Liver (tissue), 3 donors: ENCODE measurements at regions not wholly inside any gene's neighbourhood (a gene's known extent, or its start where the extent isn't known, plus 50 kb on each side); places are given as distances from the start of the nearest gene placed in this dataset.

ENCODE experiments used
- ATF3 ChIP-seq: IDR thresholded peaks from 2 replicates; pipeline ENCODE4 v1.6.1; 2016; ENCODE audit warnings: antibody characterized with exemption
- EGR1 ChIP-seq, 2 donors: IDR thresholded peaks; 2 replicates each; pipeline ENCODE4 v1.6.1; 2016 to 2018; ENCODE audit warnings: antibody characterized with exemption in 2 of 2, low read depth in 2 of 2
- FOXA1 ChIP-seq: IDR thresholded peaks from 2 replicates; pipeline ENCODE4 v1.6.1; 2016; ENCODE audit warnings: antibody characterized with exemption
- NR2F2 ChIP-seq: IDR thresholded peaks from 2 replicates; pipeline ENCODE4 v1.6.1; 2016; ENCODE audit warnings: antibody characterized with exemption
- RXRA ChIP-seq, 2 donors: IDR thresholded peaks; 2 replicates each; pipeline ENCODE4 v1.6.1; 2017 to 2018; ENCODE audit warnings: antibody characterized with exemption in 2 of 2, mild to moderate bottlenecking in 1 of 2
- SP1 ChIP-seq: IDR thresholded peaks from 2 replicates; pipeline ENCODE4 v1.6.1; 2018; ENCODE audit warnings: antibody characterized with exemption, mild to moderate bottlenecking
- TF ChIP-seq, protein P1 (sequence below): fragments of 150-350 bp; IDR thresholded peaks from 2 replicates; pipeline ENCODE4 v1.5.1; 2017; ENCODE audit warnings: improper control_type of control experiment, low read depth, low read length; ENCODE audit not compliant: missing input control
- TF ChIP-seq, protein P2 (sequence below): IDR thresholded peaks from 2 replicates; pipeline ENCODE4 v1.6.1; 2016; ENCODE audit warnings: antibody characterized with exemption
- donor health status: healthy.
- donor health status: healthy.

DNA sequence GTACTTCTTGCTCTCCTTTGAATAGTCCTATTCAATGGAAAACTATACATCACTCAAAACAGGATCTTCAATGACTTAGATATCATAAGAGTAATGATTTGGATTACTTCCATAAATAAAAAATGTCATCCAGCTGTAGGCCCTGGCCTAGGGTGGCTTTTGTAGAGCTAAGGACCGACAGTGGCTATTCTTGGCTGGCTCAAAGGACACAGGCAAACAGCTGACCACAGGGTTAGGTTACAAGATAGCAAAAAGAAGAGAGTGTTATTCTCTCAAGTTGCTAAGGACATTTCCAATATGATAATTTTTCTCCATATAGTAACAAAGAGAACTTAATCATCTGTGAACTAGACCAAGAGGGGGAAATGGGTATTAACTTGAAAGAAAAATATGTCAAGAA, 495.1 kb downstream of the PLPP3 start:
- TF ChIP-seq, protein P1, sequence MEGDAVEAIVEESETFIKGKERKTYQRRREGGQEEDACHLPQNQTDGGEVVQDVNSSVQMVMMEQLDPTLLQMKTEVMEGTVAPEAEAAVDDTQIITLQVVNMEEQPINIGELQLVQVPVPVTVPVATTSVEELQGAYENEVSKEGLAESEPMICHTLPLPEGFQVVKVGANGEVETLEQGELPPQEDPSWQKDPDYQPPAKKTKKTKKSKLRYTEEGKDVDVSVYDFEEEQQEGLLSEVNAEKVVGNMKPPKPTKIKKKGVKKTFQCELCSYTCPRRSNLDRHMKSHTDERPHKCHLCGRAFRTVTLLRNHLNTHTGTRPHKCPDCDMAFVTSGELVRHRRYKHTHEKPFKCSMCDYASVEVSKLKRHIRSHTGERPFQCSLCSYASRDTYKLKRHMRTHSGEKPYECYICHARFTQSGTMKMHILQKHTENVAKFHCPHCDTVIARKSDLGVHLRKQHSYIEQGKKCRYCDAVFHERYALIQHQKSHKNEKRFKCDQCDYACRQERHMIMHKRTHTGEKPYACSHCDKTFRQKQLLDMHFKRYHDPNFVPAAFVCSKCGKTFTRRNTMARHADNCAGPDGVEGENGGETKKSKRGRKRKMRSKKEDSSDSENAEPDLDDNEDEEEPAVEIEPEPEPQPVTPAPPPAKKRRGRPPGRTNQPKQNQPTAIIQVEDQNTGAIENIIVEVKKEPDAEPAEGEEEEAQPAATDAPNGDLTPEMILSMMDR: no peak
- TF ChIP-seq NR2F2 (no peak), ATF3 (no peak), EGR1 (IDR thresholded peaks at IDR 0.05; ENCODE audit: low read depth in 2 of 2) (no peak), SP1 (no peak), FOXA1 (no peak), RXRA (IDR thresholded peaks at IDR 0.05) (no peak)
- TF ChIP-seq, protein P2, sequence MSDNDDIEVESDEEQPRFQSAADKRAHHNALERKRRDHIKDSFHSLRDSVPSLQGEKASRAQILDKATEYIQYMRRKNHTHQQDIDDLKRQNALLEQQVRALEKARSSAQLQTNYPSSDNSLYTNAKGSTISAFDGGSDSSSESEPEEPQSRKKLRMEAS: no peak
